Astrocyte of the spinal cord (primary cell): ENCODE measurements at regions not wholly inside any gene's neighbourhood (a gene's known extent, or its start where the extent isn't known, plus 50 kb on each side); places are given as distances from the start of the nearest gene placed in this dataset.
"Not testable (repeated sequence)": the region's sequence is repeated elsewhere in the genome, so short reads cannot be mapped to it uniquely, and the experiment has no call there.

ENCODE experiments used
- DNase-seq: peaks from one replicate; pipeline ENCODE4 v3.0.0; 2011; ENCODE audit warnings: low read depth, low spot score
- H3K4me3 ChIP-seq: 2 replicates; pipeline ENCODE4 v1.5.1; 2011; ENCODE audit warnings: low read depth, mild to moderate bottlenecking, low read length, moderate library complexity
- in situ Hi-C: cut with HindIII; loops from 2 replicates; pipeline ENCODE4 v1.10.0; 2017; ENCODE audit warnings: low sequenced_read_pairs
- TF ChIP-seq, protein P1 (sequence below): IDR thresholded peaks from 2 replicates; pipeline ENCODE4 v1.5.1; 2012; ENCODE audit warnings: low read depth, mild to moderate bottlenecking, low read length, inconsistent platforms

DNA sequence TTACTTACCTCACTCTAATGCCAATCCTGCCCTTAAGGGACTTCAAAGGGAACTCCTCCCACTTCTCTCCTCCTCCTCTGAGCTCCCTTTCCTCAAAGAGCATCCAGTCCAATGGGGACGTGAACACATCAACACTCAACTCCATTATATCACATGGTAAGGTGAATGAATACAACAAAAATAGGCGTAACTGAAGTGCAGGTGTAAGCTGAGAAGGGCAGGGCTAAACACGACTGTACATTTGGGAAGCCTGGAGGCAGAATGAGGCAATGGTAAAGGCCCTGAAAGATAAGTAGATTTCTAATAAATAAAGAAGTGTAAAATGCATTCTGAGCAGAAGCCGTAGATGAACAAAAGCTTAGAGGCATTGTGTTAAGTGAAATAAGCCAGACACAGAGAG lies 226.1 kb upstream of the TRIB2 start:
- DNase-seq, result no peak
- in situ Hi-C loops, result no loop called here
- TF ChIP-seq, protein P1, sequence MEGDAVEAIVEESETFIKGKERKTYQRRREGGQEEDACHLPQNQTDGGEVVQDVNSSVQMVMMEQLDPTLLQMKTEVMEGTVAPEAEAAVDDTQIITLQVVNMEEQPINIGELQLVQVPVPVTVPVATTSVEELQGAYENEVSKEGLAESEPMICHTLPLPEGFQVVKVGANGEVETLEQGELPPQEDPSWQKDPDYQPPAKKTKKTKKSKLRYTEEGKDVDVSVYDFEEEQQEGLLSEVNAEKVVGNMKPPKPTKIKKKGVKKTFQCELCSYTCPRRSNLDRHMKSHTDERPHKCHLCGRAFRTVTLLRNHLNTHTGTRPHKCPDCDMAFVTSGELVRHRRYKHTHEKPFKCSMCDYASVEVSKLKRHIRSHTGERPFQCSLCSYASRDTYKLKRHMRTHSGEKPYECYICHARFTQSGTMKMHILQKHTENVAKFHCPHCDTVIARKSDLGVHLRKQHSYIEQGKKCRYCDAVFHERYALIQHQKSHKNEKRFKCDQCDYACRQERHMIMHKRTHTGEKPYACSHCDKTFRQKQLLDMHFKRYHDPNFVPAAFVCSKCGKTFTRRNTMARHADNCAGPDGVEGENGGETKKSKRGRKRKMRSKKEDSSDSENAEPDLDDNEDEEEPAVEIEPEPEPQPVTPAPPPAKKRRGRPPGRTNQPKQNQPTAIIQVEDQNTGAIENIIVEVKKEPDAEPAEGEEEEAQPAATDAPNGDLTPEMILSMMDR, result no peak
- no peak overlapping the region for H3K4me3 ChIP-seq

DNA sequence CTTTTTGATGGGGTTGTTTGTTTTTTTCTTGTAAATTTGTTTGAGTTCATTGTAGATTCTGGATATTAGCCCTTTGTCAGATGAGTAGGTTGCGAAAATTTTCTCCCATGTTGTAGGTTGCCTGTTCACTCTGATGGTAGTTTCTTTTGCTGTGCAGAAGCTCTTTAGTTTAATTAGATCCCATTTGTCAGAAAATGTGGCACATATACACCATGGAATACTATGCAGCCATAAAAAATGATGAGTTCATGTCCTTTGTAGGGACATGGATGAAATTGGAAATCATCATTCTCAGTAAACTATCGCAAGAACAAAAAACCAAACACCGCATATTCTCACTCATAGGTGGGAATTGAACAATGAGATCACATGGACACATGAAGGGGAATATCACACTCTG lies 224.4 kb upstream of the TRIB2 start:
- H3K4me3 ChIP-seq, in situ Hi-C loops, DNase-seq: not testable (repeated sequence)

DNA sequence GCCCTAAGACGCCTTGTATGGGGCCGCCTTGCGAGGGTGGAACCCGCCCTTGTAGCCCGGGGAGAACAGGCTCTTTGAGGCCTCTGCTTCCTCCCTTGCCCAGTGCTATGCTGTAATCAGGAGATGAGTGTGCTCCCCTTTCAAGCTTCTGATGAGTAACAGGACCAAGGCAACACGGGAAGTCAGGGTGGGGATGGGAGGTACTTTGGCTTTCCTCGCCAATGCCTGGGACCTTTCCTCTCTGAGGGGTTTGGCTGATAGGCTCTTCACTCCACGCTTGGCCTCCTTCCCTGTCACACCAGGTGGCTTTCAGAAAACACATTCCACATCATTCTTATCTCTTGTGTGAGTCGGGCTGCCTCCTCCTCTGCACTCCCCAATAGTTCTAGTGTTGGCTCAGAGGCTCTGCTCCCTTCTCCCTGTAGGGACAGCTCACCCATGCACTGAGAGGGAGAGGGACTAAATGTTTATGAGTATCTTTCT lies 223.7 kb upstream of the TRIB2 start:
- in situ Hi-C loops, result no loop called here
- no peak overlapping the region for H3K4me3 ChIP-seq
- TF ChIP-seq, protein P1, result no peak
- peak; percentile 93 for DNase-seq

DNA sequence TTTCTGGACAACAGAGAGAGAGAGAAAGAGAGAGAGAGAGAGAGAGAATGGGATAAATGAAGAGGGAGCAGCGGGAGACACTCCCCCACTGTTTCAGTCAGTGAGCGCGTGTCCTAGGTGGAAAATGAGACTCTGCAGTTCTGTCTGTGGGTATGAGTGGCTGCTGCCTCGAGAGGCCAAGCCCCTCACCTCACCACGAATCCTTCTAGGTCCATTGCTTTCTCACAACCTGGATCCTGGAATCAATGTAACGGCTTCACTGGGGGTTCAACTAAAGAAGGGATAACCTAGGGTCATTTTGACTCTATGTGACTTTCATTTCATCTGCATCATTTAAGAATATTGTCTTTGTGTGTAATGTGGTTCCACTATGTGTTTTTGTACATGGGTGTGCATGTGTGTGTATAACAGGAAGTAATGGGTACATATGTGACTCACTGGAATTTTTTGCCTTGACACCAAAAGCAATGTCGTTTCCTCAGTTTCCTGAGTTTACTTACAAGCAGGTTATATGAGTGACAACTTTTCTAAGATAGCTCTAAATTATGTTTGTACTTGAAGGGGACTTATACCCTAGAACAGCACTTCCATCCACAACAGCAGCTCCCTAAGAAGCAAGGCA lies 221.4 kb upstream of the TRIB2 start:
- TF ChIP-seq, protein P1, result no peak
- DNase-seq, result no peak
- H3K4me3 ChIP-seq, result no peak overlapping the region
- in situ Hi-C loops, result no loop called here

DNA sequence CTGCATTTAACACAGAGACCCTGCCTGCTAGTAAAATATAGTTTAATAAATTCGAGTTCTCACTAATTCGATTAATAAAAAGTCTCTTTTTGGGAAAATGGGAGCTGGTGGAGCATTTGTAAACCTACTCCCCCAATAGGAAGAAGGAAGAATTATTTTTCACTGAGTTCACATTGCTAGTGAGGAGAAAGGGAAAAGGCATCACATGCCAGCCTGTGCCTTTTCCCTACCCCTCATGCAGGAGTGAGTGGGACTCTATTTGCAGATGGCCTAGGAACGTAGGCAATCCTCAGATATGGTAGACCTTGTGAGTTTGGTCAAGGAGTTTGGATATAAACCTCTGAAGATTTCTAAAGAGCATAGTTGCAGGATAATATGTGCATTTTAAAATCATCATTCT lies 218.4 kb upstream of the TRIB2 start:
- in situ Hi-C loops, result no loop called here

DNA sequence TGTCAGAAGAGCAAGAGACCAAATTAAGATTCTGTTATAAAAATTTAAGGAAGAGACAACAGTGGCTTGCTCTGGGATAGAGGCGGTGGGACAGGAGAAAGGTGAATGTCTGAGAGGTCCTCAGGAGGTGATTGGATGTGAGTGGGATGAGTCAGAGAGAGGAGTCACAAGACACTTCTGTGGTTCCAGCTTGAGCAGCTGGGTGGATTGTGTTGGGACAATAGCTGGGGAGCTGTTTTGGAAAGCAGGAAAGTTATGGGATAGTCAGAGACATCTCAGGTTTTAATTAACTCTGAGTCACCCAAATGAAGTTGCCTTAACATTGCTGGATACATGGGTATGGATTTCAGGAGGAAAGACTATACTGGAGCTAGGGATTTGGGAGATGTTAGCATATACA lies 218.0 kb upstream of the TRIB2 start:
- in situ Hi-C loops, result no loop called here
- TF ChIP-seq, protein P1, result no peak
- DNase-seq, result no peak
- H3K4me3 ChIP-seq, result no peak overlapping the region

More for the DNA sequence above, 218.4 kb upstream of the TRIB2 start:
- TF ChIP-seq, protein P1, result no peak
- no peak overlapping the region for H3K4me3 ChIP-seq
- no peak for DNase-seq

DNA sequence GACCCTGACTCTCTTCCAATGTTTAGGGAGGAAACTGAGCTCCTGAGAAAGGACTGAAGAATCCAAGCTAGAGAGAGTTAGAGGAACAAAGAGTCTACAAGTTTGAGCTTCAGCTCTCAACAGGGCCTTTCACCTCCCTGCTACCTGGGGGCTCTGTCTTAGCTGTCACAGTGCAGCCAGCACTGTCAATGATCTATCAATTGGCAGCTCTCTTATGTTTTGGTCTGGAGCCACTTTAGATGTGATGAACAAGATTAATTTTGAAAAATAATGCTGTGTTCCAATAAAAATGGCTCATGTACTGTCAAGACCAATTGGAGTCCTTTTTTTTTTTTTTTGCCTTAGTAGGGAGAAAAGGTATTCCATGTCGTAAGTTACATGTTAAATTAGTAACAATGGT lies 215.8 kb upstream of the TRIB2 start:
- no peak overlapping the region for H3K4me3 ChIP-seq
- TF ChIP-seq, protein P1, result no peak
- in situ Hi-C loops, result no loop called here
- no peak for DNase-seq
